Caki2 (cell line): ENCODE measurements at regions not wholly inside any gene's neighbourhood (a gene's known extent, or its start where the extent isn't known, plus 50 kb on each side); places are given as distances from the start of the nearest gene placed in this dataset.

Source experiments
- DNase-seq: peaks from one replicate; pipeline ENCODE4 v3.0.0-alpha.2; 2015; ENCODE audit warnings: low read depth
- in situ Hi-C: cut with HindIII; loops from 2 replicates; pipeline ENCODE4 v1.10.0; 2016; ENCODE audit warnings: low sequenced_read_pairs, low pct_unique_long_range_greater_than_20kb, mixed read lengths

- in situ Hi-C loops = no loop called here
These were observed 245.9 kb downstream of the NSUN3 start for GRCh38 chr3:94308767-94309166.

GRCh38 chr3:94310341-94311135, 247.7 kb downstream of the NSUN3 start:
- in situ Hi-C loops = no loop called here
- DNase-seq = no peak

More at GRCh38 chr3:94308767-94309166, 245.9 kb downstream of the NSUN3 start:
- no peak for DNase-seq

- no peak for DNase-seq
- in situ Hi-C loops = no loop called here
These were observed 248.8 kb downstream of the NSUN3 start for GRCh38 chr3:94311651-94312050.

GRCh38 chr3:94314218-94314883, 251.5 kb downstream of the NSUN3 start:
- no peak for DNase-seq
- in situ Hi-C loops = no loop called here

GRCh38 chr3:94317017-94317416, 254.2 kb downstream of the NSUN3 start:
- DNase-seq = no peak
- in situ Hi-C loops = no loop called here

- DNase-seq = no peak
- in situ Hi-C loops = no loop called here
These were observed 260.7 kb downstream of the NSUN3 start for GRCh38 chr3:94323596-94323995.

- in situ Hi-C loops = no loop called here
- DNase-seq = no peak
These were observed 269.0 kb downstream of the NSUN3 start for GRCh38 chr3:94331831-94332230.

GRCh38 chr3:94336046-94336753, 273.3 kb downstream of the NSUN3 start:
- in situ Hi-C loops = no loop called here
- DNase-seq = peak; percentile 20

GRCh38 chr3:94345101-94345500, 282.2 kb downstream of the NSUN3 start:
- no peak for DNase-seq
- in situ Hi-C loops = no loop called here

GRCh38 chr3:94349310-94349878, 286.5 kb downstream of the NSUN3 start:
- in situ Hi-C loops = no loop called here
- DNase-seq = no peak

GRCh38 chr3:94356581-94356980, 293.7 kb downstream of the NSUN3 start:
- in situ Hi-C loops = no loop called here
- no peak for DNase-seq

GRCh38 chr3:94359996-94360395, 297.1 kb downstream of the NSUN3 start:
- in situ Hi-C loops = no loop called here
- DNase-seq = no peak

- DNase-seq = no peak
- in situ Hi-C loops = no loop called here
These were observed 298.1 kb downstream of the NSUN3 start for GRCh38 chr3:94360987-94361386.

- in situ Hi-C loops = no loop called here
- DNase-seq = no peak
These were observed 299.5 kb downstream of the NSUN3 start for GRCh38 chr3:94362393-94362792.

- in situ Hi-C loops = no loop called here
- no peak for DNase-seq
These were observed 302.1 kb downstream of the NSUN3 start for GRCh38 chr3:94365006-94365405.

GRCh38 chr3:94372026-94372425, 309.2 kb downstream of the NSUN3 start:
- in situ Hi-C loops = no loop called here

GRCh38 chr3:94373456-94373855, 310.6 kb downstream of the NSUN3 start:
- in situ Hi-C loops = no loop called here
- DNase-seq = no peak

More at GRCh38 chr3:94372026-94372425, 309.2 kb downstream of the NSUN3 start:
- no peak for DNase-seq

- no peak for DNase-seq
- in situ Hi-C loops = no loop called here
These were observed 311.7 kb downstream of the NSUN3 start for GRCh38 chr3:94374439-94375161.
